Activated naive CD8-positive, alpha-beta T cell (primary cell): ENCODE measurements at regions not wholly inside any gene's neighbourhood (a gene's known extent, or its start where the extent isn't known, plus 50 kb on each side); places are given as distances from the start of the nearest gene placed in this dataset.

Experiments
- H3K27ac Mint-ChIP-seq: one replicate; pipeline ENCODE4 v1.8.0; 2021; ENCODE audit warnings: mixed read lengths
- H3K27me3 Mint-ChIP-seq: one replicate; pipeline ENCODE4 v1.8.0; 2021; ENCODE audit warnings: mixed read lengths
- H3K36me3 Mint-ChIP-seq: one replicate; pipeline ENCODE4 v1.8.0; 2021; ENCODE audit warnings: mixed read lengths
- H3K4me1 Mint-ChIP-seq: one replicate; pipeline ENCODE4 v1.8.0; 2021; ENCODE audit warnings: low read depth, mixed read lengths
- H3K4me3 Mint-ChIP-seq: one replicate; pipeline ENCODE4 v1.8.0; 2021; ENCODE audit warnings: mild to moderate bottlenecking, mixed read lengths
- H3K9me3 Mint-ChIP-seq: one replicate; pipeline ENCODE4 v1.8.0; 2021; ENCODE audit warnings: low read depth, mixed read lengths

DNA sequence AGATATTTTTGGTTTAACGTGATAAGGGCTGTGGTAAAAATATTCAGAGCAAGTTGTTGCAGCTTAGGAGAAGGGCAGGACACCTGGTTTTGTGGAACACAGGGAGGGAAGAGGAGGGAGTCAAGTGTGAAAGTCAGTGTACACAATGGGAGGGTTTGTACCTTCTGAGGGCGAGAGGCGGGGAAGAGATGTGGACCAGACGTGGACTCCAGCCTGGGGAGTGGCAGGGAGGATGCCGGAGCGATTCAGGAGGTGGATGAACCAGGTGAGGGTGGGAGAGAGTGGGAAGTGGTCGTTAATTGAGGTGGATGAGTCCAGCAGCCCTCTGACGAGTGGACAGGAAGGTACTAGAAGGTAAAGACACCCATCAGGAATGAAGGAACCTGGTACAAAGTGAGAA lies 52.2 kb upstream of the IRF2BP2 start:
- no peaks in the 10 kb centered on the region for H3K36me3 Mint-ChIP-seq
- no peak overlapping the region for H3K4me3 Mint-ChIP-seq
- H3K9me3 Mint-ChIP-seq: no peaks in the 10 kb centered on the region
- H3K27ac Mint-ChIP-seq: no peak overlapping the region
- no peaks in the 10 kb centered on the region for H3K27me3 Mint-ChIP-seq
- peaks cover 6% of the 10 kb centered on the region for H3K4me1 Mint-ChIP-seq

DNA sequence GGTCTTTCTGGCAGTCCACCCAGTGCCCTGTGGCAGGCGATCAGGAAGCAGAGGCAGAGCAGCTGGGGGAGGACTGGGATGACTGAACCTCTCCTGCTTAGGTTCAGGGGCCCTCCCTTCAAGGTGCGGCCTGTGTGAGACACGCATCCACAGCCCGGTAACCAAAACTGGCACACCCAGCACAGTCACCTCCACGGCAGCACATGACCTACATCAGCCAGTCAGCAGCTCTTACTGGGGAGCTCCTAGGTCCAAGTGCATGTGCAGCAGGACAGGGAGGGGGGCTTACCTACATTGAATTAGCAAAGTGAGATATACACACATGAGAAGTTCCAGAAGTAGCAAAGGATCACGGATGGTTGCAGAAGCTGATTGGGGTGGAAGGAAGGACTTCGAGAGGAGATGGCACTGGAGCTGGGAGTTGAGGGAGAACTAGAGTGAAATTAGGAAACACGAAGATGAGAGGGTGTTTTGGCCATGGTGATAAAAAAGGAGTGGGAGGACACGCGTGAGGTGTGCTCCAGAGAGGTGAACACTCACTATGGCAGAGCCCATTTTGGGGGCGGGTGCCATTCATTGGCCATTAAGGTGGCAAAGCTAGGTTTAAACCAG lies 51.4 kb upstream of the IRF2BP2 start:
- Mint-ChIP-seq H3K4me1 (peaks cover 11% of the 10 kb centered on the region), H3K27ac (no peak overlapping the region), H3K4me3 (no peak overlapping the region), H3K36me3 (no peaks in the 10 kb centered on the region), H3K9me3 (no peaks in the 10 kb centered on the region), H3K27me3 (no peaks in the 10 kb centered on the region)

DNA sequence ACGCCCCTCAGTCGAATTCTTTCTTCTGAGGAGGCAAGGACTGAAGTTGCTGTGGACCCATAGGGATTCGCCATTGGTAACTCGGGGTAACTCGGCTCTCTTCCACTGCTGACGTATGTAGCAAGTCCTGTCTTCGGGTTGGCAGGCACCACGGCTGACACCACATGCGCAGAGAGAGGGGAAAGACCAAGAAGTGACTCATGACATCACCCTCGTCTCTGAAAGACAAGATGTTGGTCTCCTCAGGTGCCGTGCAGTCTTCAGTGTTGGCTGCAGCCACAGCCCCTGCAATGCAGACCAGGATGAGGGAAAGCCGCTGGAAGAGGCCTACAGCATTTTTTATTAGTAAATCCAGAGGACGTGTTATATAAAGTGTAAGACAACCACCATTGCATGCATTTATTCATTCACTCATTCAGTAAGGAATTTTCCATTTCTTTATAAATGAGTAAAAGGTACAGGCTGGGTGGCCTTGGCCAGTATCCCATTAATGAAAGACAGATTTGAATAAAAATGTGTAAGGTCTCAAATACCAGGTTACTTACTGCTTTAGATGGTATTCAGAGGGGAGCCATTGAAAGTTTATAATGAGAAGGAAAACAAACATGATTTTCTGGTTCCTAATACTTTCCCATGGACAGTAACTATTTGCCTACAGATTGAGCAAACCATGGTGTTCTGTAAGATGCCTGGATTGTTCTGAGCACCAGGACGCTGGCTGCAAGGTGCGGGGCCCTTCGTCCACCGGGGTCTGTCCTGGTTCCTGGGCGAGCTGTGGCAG lies 50.7 kb upstream of the IRF2BP2 start:
- no peaks in the 10 kb centered on the region for H3K9me3 Mint-ChIP-seq
- no peaks in the 10 kb centered on the region for H3K27me3 Mint-ChIP-seq
- no peak overlapping the region for H3K27ac Mint-ChIP-seq
- H3K4me1 Mint-ChIP-seq: peaks cover 11% of the 10 kb centered on the region
- no peak overlapping the region for H3K4me3 Mint-ChIP-seq
- H3K36me3 Mint-ChIP-seq: no peaks in the 10 kb centered on the region
